ENCODE measurements at regions not wholly inside any gene's neighbourhood (a gene's known extent, or its start where the extent isn't known, plus 50 kb on each side); places are given as distances from the start of the nearest gene placed in this dataset.

GRCh38 chr2:14255135-14255820 lies 377.2 kb upstream of the LRATD1 start:
- no peak for DNase-seq (ENCODE audit: low read depth in 1 of 2, low spot score in 1 of 2)
- Histone ChIP-seq H3K4me3 (replicated peaks; ENCODE audit: insufficient read depth, low read length) (no peak overlapping the region), H3K27me3 (ENCODE audit: insufficient read depth, poor library complexity, severe bottlenecking) (no peaks in the 10 kb centered on the region), H3K27ac (replicated peaks) (no peak overlapping the region)
- no peak for TF ChIP-seq POLR2AphosphoS5 (IDR thresholded peaks at IDR 0.05; ENCODE audit: low read depth)
- TF ChIP-seq GABPA (IDR thresholded peaks at IDR 0.05; ENCODE audit: low read depth), result no peak
- TF ChIP-seq, protein P1, sequence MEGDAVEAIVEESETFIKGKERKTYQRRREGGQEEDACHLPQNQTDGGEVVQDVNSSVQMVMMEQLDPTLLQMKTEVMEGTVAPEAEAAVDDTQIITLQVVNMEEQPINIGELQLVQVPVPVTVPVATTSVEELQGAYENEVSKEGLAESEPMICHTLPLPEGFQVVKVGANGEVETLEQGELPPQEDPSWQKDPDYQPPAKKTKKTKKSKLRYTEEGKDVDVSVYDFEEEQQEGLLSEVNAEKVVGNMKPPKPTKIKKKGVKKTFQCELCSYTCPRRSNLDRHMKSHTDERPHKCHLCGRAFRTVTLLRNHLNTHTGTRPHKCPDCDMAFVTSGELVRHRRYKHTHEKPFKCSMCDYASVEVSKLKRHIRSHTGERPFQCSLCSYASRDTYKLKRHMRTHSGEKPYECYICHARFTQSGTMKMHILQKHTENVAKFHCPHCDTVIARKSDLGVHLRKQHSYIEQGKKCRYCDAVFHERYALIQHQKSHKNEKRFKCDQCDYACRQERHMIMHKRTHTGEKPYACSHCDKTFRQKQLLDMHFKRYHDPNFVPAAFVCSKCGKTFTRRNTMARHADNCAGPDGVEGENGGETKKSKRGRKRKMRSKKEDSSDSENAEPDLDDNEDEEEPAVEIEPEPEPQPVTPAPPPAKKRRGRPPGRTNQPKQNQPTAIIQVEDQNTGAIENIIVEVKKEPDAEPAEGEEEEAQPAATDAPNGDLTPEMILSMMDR (IDR thresholded peaks at IDR 0.05; ENCODE audit: insufficient read depth, low read length), result no peak
- TF ChIP-seq, protein P2, sequence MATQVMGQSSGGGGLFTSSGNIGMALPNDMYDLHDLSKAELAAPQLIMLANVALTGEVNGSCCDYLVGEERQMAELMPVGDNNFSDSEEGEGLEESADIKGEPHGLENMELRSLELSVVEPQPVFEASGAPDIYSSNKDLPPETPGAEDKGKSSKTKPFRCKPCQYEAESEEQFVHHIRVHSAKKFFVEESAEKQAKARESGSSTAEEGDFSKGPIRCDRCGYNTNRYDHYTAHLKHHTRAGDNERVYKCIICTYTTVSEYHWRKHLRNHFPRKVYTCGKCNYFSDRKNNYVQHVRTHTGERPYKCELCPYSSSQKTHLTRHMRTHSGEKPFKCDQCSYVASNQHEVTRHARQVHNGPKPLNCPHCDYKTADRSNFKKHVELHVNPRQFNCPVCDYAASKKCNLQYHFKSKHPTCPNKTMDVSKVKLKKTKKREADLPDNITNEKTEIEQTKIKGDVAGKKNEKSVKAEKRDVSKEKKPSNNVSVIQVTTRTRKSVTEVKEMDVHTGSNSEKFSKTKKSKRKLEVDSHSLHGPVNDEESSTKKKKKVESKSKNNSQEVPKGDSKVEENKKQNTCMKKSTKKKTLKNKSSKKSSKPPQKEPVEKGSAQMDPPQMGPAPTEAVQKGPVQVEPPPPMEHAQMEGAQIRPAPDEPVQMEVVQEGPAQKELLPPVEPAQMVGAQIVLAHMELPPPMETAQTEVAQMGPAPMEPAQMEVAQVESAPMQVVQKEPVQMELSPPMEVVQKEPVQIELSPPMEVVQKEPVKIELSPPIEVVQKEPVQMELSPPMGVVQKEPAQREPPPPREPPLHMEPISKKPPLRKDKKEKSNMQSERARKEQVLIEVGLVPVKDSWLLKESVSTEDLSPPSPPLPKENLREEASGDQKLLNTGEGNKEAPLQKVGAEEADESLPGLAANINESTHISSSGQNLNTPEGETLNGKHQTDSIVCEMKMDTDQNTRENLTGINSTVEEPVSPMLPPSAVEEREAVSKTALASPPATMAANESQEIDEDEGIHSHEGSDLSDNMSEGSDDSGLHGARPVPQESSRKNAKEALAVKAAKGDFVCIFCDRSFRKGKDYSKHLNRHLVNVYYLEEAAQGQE (IDR thresholded peaks at IDR 0.05; ENCODE audit: insufficient replicate concordance, low read depth), result no peak
- TF ChIP-seq SPI1 (IDR thresholded peaks at IDR 0.05; ENCODE audit: borderline replicate concordance, low read depth), result no peak

DNA sequence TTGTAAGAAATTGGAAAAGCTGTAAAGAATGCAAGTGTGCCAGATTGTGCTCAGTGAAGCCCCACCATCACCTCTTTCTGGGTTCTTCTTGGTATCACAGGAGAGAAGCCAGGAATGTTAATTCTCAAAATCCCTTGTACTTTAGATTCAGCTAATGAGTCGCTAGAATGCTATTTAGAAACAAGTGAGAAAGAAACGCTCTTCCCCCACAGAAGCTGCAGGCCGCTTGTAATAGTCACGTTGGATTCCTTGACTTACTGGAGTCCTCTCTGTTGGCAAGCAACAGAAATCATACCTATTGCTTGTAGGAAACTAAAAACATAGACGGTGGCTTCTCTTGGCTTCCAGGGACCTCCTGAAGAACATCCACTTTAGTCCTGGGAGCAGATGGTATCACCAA lies 375.6 kb upstream of the LRATD1 start:
- H3K4me3 ChIP-seq (replicated peaks; ENCODE audit: insufficient read depth, low read length), result no peak overlapping the region
- H3K27me3 ChIP-seq (ENCODE audit: insufficient read depth, poor library complexity, severe bottlenecking), result no peaks in the 10 kb centered on the region
- DNase-seq (ENCODE audit: low read depth in 1 of 2, low spot score in 1 of 2), result no peak
- TF ChIP-seq, protein P1 (IDR thresholded peaks at IDR 0.05; ENCODE audit: insufficient read depth, low read length), result no peak
- TF ChIP-seq, protein P2 (IDR thresholded peaks at IDR 0.05; ENCODE audit: insufficient replicate concordance, low read depth), result no peak
- no peak for TF ChIP-seq SPI1 (IDR thresholded peaks at IDR 0.05; ENCODE audit: borderline replicate concordance, low read depth)
- no peak for TF ChIP-seq POLR2AphosphoS5 (IDR thresholded peaks at IDR 0.05; ENCODE audit: low read depth)
- TF ChIP-seq GABPA (IDR thresholded peaks at IDR 0.05; ENCODE audit: low read depth), result no peak
- no peak overlapping the region for H3K27ac ChIP-seq (replicated peaks)

DNA sequence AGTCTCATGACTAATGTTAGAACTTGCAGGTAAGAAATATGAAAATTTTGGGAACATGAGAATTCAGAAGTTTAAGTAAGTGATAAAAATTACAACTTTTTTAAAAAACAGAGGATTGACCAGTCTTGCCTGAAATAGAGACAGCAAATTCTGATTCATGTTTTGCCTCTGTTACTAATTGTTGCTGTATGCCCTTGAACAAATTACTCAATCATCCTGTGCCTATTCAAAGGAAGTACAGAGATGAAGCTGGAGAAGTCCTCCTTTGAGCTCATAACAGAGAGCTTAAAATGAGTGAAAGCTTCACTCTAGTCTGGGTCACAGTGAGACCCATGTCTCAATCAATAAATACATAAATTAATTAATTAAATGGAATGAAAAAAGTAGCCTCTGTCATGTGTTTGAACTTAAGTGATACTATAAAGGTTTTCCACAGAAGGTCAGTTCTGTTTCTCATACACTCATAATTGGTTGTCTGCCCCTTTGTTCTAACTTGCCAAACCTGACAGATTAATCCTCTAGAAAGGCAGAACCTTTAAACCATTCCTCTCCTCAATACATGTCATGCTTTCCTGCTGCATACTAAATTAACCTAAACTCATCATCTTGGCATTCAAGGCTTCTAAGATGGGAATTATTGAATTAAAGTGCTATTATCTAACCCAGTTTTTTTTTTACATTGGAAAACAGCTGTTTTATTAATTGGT lies 374.6 kb upstream of the LRATD1 start:
- no peak overlapping the region for H3K4me3 ChIP-seq (replicated peaks; ENCODE audit: insufficient read depth, low read length)
- DNase-seq (ENCODE audit: low read depth in 1 of 2, low spot score in 1 of 2), result no peak
- H3K27me3 ChIP-seq (ENCODE audit: insufficient read depth, poor library complexity, severe bottlenecking), result no peaks in the 10 kb centered on the region
- no peak for TF ChIP-seq GABPA (IDR thresholded peaks at IDR 0.05; ENCODE audit: low read depth)
- no peak overlapping the region for H3K27ac ChIP-seq (replicated peaks)

GRCh38 chr2:14261771-14262170 lies 370.7 kb upstream of the LRATD1 start:
- no peak overlapping the region for H3K4me3 ChIP-seq (replicated peaks; ENCODE audit: insufficient read depth, low read length)
- no peak for TF ChIP-seq SPI1 (IDR thresholded peaks at IDR 0.05; ENCODE audit: borderline replicate concordance, low read depth)
- TF ChIP-seq POLR2AphosphoS5 (IDR thresholded peaks at IDR 0.05; ENCODE audit: low read depth), result no peak
- TF ChIP-seq GABPA (IDR thresholded peaks at IDR 0.05; ENCODE audit: low read depth), result no peak
- TF ChIP-seq, protein P2 (IDR thresholded peaks at IDR 0.05; ENCODE audit: insufficient replicate concordance, low read depth), result no peak
- TF ChIP-seq, protein P1 (IDR thresholded peaks at IDR 0.05; ENCODE audit: insufficient read depth, low read length), result no peak
- H3K27ac ChIP-seq (replicated peaks), result no peak overlapping the region
- H3K27me3 ChIP-seq (ENCODE audit: insufficient read depth, poor library complexity, severe bottlenecking), result no peaks in the 10 kb centered on the region
- no peak for DNase-seq (ENCODE audit: low read depth in 1 of 2, low spot score in 1 of 2)
